AG04449 (cell line): ENCODE measurements at regions not wholly inside any gene's neighbourhood (a gene's known extent, or its start where the extent isn't known, plus 50 kb on each side); places are given as distances from the start of the nearest gene placed in this dataset.

Experiments used
- CTCF ChIA-PET: fragments of 350-600 bp; formaldehyde crosslinking; extraction: SDS; loops from one replicate; lab custom pipeline; 2021; ENCODE audit warnings: antibody characterized with exemption; lab: Yijun Ruan, JAX
- POLR2A ChIA-PET: fragments of 400-600, 350-600 bp; formaldehyde crosslinking; extraction: SDS; loops from one replicate; lab custom pipeline; 2020; ENCODE audit warnings: antibody characterized with exemption, inconsistent platforms; lab: Yijun Ruan, JAX
- DNase-seq: peaks from one replicate; pipeline ENCODE4 v3.0.0-alpha.2; 2010; ENCODE audit warnings: low read depth, low spot score
- H3K4me3 ChIP-seq: 2 replicates; pipeline ENCODE4 v1.5.1; 2011; ENCODE audit warnings: low read depth, mild to moderate bottlenecking, control low read depth, low read length
- TF ChIP-seq, protein P1 (sequence below): IDR thresholded peaks from one replicate; pipeline ENCODE4 v1.5.1; 2011; ENCODE audit warnings: mild to moderate bottlenecking, moderate library complexity, low read length, control low read depth, inconsistent platforms; ENCODE audit not compliant: insufficient read depth; ENCODE audit errors: missing control alignments

GRCh38 chr15:94535298-94536048, 304.1 kb downstream of the MCTP2 start:
- POLR2A ChIA-PET, result no interaction called here
- CTCF ChIA-PET, result no interaction called here
- H3K4me3 ChIP-seq, result no peak overlapping the region
- TF ChIP-seq, protein P1, sequence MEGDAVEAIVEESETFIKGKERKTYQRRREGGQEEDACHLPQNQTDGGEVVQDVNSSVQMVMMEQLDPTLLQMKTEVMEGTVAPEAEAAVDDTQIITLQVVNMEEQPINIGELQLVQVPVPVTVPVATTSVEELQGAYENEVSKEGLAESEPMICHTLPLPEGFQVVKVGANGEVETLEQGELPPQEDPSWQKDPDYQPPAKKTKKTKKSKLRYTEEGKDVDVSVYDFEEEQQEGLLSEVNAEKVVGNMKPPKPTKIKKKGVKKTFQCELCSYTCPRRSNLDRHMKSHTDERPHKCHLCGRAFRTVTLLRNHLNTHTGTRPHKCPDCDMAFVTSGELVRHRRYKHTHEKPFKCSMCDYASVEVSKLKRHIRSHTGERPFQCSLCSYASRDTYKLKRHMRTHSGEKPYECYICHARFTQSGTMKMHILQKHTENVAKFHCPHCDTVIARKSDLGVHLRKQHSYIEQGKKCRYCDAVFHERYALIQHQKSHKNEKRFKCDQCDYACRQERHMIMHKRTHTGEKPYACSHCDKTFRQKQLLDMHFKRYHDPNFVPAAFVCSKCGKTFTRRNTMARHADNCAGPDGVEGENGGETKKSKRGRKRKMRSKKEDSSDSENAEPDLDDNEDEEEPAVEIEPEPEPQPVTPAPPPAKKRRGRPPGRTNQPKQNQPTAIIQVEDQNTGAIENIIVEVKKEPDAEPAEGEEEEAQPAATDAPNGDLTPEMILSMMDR, result no peak
- no peak for DNase-seq

- CTCF ChIA-PET, result no interaction called here
- DNase-seq, result no peak
- TF ChIP-seq, protein P1, result no peak
- POLR2A ChIA-PET, result no interaction called here
- no peak overlapping the region for H3K4me3 ChIP-seq
These were observed 305.2 kb downstream of the MCTP2 start for GRCh38 chr15:94536549-94536948.

DNA sequence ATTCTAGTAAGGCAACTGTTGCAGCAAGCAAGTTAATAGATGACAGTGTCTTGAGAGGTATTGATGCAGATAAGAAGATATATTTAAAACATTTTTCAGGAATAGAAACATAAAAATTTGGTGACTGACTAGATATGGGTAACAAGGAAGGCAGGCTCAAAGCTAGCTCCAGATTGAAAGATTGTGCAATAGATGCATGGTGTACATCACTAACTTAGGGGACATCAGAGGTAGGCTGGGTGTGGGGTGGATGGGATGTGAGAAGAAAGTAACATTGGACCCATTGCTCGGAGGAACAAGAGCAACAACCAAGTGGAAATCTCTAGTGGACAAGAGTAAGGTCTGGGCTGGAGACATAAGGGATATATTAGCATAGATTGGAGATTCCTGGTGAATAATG, 306.9 kb downstream of the MCTP2 start:
- no peak for DNase-seq
- CTCF ChIA-PET, result no interaction called here
- POLR2A ChIA-PET, result no interaction called here
- TF ChIP-seq, protein P1, result no peak
- no peak overlapping the region for H3K4me3 ChIP-seq

GRCh38 chr15:94542391-94542790, 311.0 kb downstream of the MCTP2 start:
- TF ChIP-seq, protein P1, result no peak
- POLR2A ChIA-PET, result no interaction called here
- no peak overlapping the region for H3K4me3 ChIP-seq
- CTCF ChIA-PET, result no interaction called here
- no peak for DNase-seq

DNA sequence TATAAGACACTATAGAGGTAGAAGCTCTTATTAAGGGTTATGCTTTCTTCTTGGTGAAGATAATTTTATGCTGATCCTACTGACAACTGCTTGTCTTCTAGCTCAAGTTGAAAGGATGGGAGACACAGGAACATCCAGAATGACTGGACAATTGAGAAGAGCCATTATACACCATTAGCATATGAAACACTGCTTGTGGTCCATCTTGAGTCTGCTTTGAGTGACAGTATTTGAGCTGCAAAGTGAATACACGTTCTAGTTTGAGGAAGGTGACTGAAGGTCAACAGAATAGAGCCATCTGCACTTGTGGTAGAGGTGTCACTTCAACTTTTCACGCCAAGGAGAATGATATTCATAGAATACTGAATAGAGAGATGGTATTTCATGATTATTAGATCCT, 315.4 kb downstream of the MCTP2 start:
- CTCF ChIA-PET, result no interaction called here

GRCh38 chr15:94547711-94548110, 316.4 kb downstream of the MCTP2 start:
- DNase-seq, result no peak
- CTCF ChIA-PET, result no interaction called here
- POLR2A ChIA-PET, result no interaction called here
- H3K4me3 ChIP-seq, result no peak overlapping the region
- TF ChIP-seq, protein P1, result no peak

More for the DNA sequence above, 315.4 kb downstream of the MCTP2 start:
- TF ChIP-seq, protein P1, result no peak
- H3K4me3 ChIP-seq, result no peak overlapping the region
- POLR2A ChIA-PET, result no interaction called here
- DNase-seq, result no peak
